SU-DHL-6 (cell line): ENCODE measurements at regions not wholly inside any gene's neighbourhood (a gene's known extent, or its start where the extent isn't known, plus 50 kb on each side); places are given as distances from the start of the nearest gene placed in this dataset.

Experiments
- H2AFZ ChIP-seq: fragments of 200-600 bp; sonication (generic); 2 replicates; pipeline ENCODE4 v1.6.1; 2014; ENCODE audit warnings: low read depth, mild to moderate bottlenecking, moderate library complexity, mixed read lengths, antibody characterized with exemption, low read length; ENCODE audit not compliant: severe bottlenecking
- H3F3A ChIP-seq: fragments of 200-600 bp; shearing (Covaris generic); 2 replicates; pipeline ENCODE4 v1.6.0; 2016; ENCODE audit warnings: antibody characterized with exemption, mild to moderate bottlenecking; ENCODE audit not compliant: insufficient read depth
- H3K27ac ChIP-seq: fragments of 200-600 bp; sonication (generic); 2 replicates; pipeline ENCODE4 v1.5.1; 2016; ENCODE audit warnings: low read depth, mild to moderate bottlenecking, low read length, moderate library complexity, mixed read lengths
- H3K27me3 ChIP-seq: fragments of 200-600 bp; sonication (generic), shearing (Covaris generic); 2 replicates; pipeline ENCODE4 v1.6.0; 2014; ENCODE audit warnings: mild to moderate bottlenecking, low read length
- H3K36me3 ChIP-seq: fragments of 200-600 bp; sonication (generic); 2 replicates; pipeline ENCODE4 v1.6.1; 2014; ENCODE audit warnings: mild to moderate bottlenecking, low read length, mixed read lengths
- H3K4me2 ChIP-seq: fragments of 300-600, 200-600 bp; shearing (Covaris generic), sonication (generic); 2 replicates; pipeline ENCODE4 v1.6.0; 2014; ENCODE audit warnings: low read length, low read depth, mild to moderate bottlenecking; ENCODE audit not compliant: poor library complexity, severe bottlenecking
- H3K4me3 ChIP-seq: fragments of 200-600 bp; sonication (generic); 2 replicates; pipeline ENCODE4 v1.5.1; 2014; ENCODE audit warnings: antibody characterized with exemption, low read length, mild to moderate bottlenecking, mixed read lengths; ENCODE audit not compliant: insufficient read depth, poor library complexity, severe bottlenecking
- H3K79me2 ChIP-seq: fragments of 200-600 bp; sonication (generic); 2 replicates; pipeline ENCODE4 v1.6.1; 2014; ENCODE audit warnings: mild to moderate bottlenecking, low read length, moderate library complexity; ENCODE audit not compliant: insufficient read depth
- H3K9ac ChIP-seq: fragments of 200-600 bp; sonication (generic); 2 replicates; pipeline ENCODE4 v1.7.0; 2014; ENCODE audit warnings: mild to moderate bottlenecking, low read length
- H3K9me2 ChIP-seq: fragments of 200-600 bp; sonication (generic); replicated peaks from 2 replicates; pipeline ENCODE4 v1.6.1; 2014; ENCODE audit warnings: low read length; ENCODE audit not compliant: insufficient read depth
- H3K9me3 ChIP-seq: fragments of 200-600 bp; sonication (generic); 2 replicates; pipeline ENCODE4 v1.6.1; 2014; ENCODE audit warnings: low read length, mixed read lengths; ENCODE audit not compliant: insufficient read depth
- H4K20me1 ChIP-seq: fragments of 200-600 bp; sonication (generic); 2 replicates; pipeline ENCODE4 v1.6.1; 2014; ENCODE audit warnings: low read depth, mild to moderate bottlenecking, antibody characterized with exemption, low read length, moderate library complexity, mixed read lengths
- CTCF ChIP-seq: fragments of 200-600 bp; sonication (generic); IDR thresholded peaks from one replicate; pipeline ENCODE4 v1.5.1; 2017; ENCODE audit warnings: antibody characterized with exemption, mild to moderate bottlenecking, low read length, moderate library complexity; ENCODE audit not compliant: insufficient read depth, poor library complexity, severe bottlenecking
- EZH2phosphoT487 ChIP-seq: fragments of 200-600 bp; sonication (generic), shearing (Covaris generic); conservative IDR thresholded peaks from 2 replicates; pipeline ENCODE4 v1.6.1; 2018; ENCODE audit warnings: mild to moderate bottlenecking, antibody characterized with exemption, low read length, moderate library complexity, mixed read lengths

GRCh38 chr3:193943851-193944517 is 192.0 kb upstream of the HES1 start:
- no peaks in the 10 kb centered on the region for H4K20me1 ChIP-seq
- no peak overlapping the region for H3K4me2 ChIP-seq
- H3K27me3 ChIP-seq: no peaks in the 10 kb centered on the region
- TF ChIP-seq EZH2phosphoT487 (no peak), CTCF (no peak)
- H3K27ac ChIP-seq: no peak overlapping the region
- no peaks in the 10 kb centered on the region for H3K9me2 ChIP-seq
- no peaks in the 10 kb centered on the region for H3K79me2 ChIP-seq
- no peak overlapping the region for H2AFZ ChIP-seq
- no peaks in the 10 kb centered on the region for H3K9me3 ChIP-seq
- no peak overlapping the region for H3K4me3 ChIP-seq
- no peak overlapping the region for H3K9ac ChIP-seq
- no peaks in the 10 kb centered on the region for H3K36me3 ChIP-seq
- no peaks in the 10 kb centered on the region for H3F3A ChIP-seq

- no peak overlapping the region for H3K4me2 ChIP-seq
- H3K9ac ChIP-seq: no peak overlapping the region
- H3K9me3 ChIP-seq: no peaks in the 10 kb centered on the region
- H3K36me3 ChIP-seq: no peaks in the 10 kb centered on the region
- H3K27me3 ChIP-seq: no peaks in the 10 kb centered on the region
- H3K79me2 ChIP-seq: no peaks in the 10 kb centered on the region
- no peaks in the 10 kb centered on the region for H3K9me2 ChIP-seq
- H3F3A ChIP-seq: no peaks in the 10 kb centered on the region
- no peak overlapping the region for H2AFZ ChIP-seq
- H3K4me3 ChIP-seq: no peak overlapping the region
- no peak for TF ChIP-seq EZH2phosphoT487
- TF ChIP-seq CTCF: no peak
- H3K27ac ChIP-seq: no peak overlapping the region
- H4K20me1 ChIP-seq: no peaks in the 10 kb centered on the region
Measured at GRCh38 chr3:193944518-193944884, 191.4 kb upstream of the HES1 start.

- TF ChIP-seq CTCF: no peak
- TF ChIP-seq EZH2phosphoT487: no peak
- H3K27ac ChIP-seq: no peak overlapping the region
- H3K36me3 ChIP-seq: no peaks in the 10 kb centered on the region
- H4K20me1 ChIP-seq: no peaks in the 10 kb centered on the region
- H3K4me2 ChIP-seq: no peak overlapping the region
- H3K79me2 ChIP-seq: no peaks in the 10 kb centered on the region
- no peaks in the 10 kb centered on the region for H3F3A ChIP-seq
- no peaks in the 10 kb centered on the region for H3K27me3 ChIP-seq
- no peak overlapping the region for H2AFZ ChIP-seq
- H3K4me3 ChIP-seq: no peak overlapping the region
- H3K9ac ChIP-seq: no peak overlapping the region
- H3K9me2 ChIP-seq: no peaks in the 10 kb centered on the region
- no peaks in the 10 kb centered on the region for H3K9me3 ChIP-seq
Measured at GRCh38 chr3:193945143-193945542, 190.8 kb upstream of the HES1 start.
